NCI-H146 (cell line): ENCODE measurements at regions not wholly inside any gene's neighbourhood (a gene's known extent, or its start where the extent isn't known, plus 50 kb on each side); places are given as distances from the start of the nearest gene placed in this dataset.
"Not testable (repeated sequence)": the region's sequence is repeated elsewhere in the genome, so short reads cannot be mapped to it uniquely, and the experiment has no call there.

Experiments used
- DNase-seq: peaks from one replicate; lab custom pipeline; 2025; lab: John Stamatoyannopoulos, UW

GRCh38 chr12:74595696-74596095 is 58.1 kb downstream of the ATXN7L3B start:
- no peak for DNase-seq

- DNase-seq, result no peak
Observed at GRCh38 chr12:74598819-74599218, 61.2 kb downstream of the ATXN7L3B start.

- DNase-seq, result no peak
Observed at GRCh38 chr12:74599932-74600331, 62.3 kb downstream of the ATXN7L3B start.

- not testable (repeated sequence) for DNase-seq
Observed at GRCh38 chr12:74600817-74601216, 63.2 kb downstream of the ATXN7L3B start.

- DNase-seq, result no peak
Observed at GRCh38 chr12:74602881-74603672, 65.4 kb downstream of the ATXN7L3B start.

GRCh38 chr12:74608231-74608775 is 70.7 kb downstream of the ATXN7L3B start:
- no peak for DNase-seq

- DNase-seq, result no peak
Observed at GRCh38 chr12:74610711-74611110, 73.1 kb downstream of the ATXN7L3B start.

GRCh38 chr12:74614426-74614825 is 76.8 kb downstream of the ATXN7L3B start:
- DNase-seq, result no peak

GRCh38 chr12:74619084-74619483 is 81.4 kb downstream of the ATXN7L3B start:
- no peak for DNase-seq

GRCh38 chr12:74619884-74620283 is 82.2 kb downstream of the ATXN7L3B start:
- peak; percentile 15 for DNase-seq

GRCh38 chr12:74620921-74621320 is 83.3 kb downstream of the ATXN7L3B start:
- no peak for DNase-seq

GRCh38 chr12:74624201-74624600 is 86.6 kb downstream of the ATXN7L3B start:
- DNase-seq, result peak; percentile 84

GRCh38 chr12:74626397-74626796 is 88.8 kb downstream of the ATXN7L3B start:
- no peak for DNase-seq

GRCh38 chr12:74641262-74641661 is 103.6 kb downstream of the ATXN7L3B start:
- no peak for DNase-seq

GRCh38 chr12:74641694-74642093 is 104.1 kb downstream of the ATXN7L3B start:
- no peak for DNase-seq

- no peak for DNase-seq
Observed at GRCh38 chr12:74644681-74645080, 107.0 kb downstream of the ATXN7L3B start.

- peak; percentile 9 for DNase-seq
Observed at GRCh38 chr12:74646831-74647230, 109.2 kb downstream of the ATXN7L3B start.

GRCh38 chr12:74647256-74647655 is 109.6 kb downstream of the ATXN7L3B start:
- no peak for DNase-seq

- no peak for DNase-seq
Observed at GRCh38 chr12:74656251-74656650, 118.6 kb downstream of the ATXN7L3B start.

- DNase-seq, result no peak
Observed at GRCh38 chr12:74660442-74660841, 122.8 kb downstream of the ATXN7L3B start.

- no peak for DNase-seq
Observed at GRCh38 chr12:74663958-74664357, 126.3 kb downstream of the ATXN7L3B start.

GRCh38 chr12:74665690-74666089 is 128.1 kb downstream of the ATXN7L3B start:
- no peak for DNase-seq

GRCh38 chr12:74671421-74671820 is 133.8 kb downstream of the ATXN7L3B start:
- no peak for DNase-seq

GRCh38 chr12:74676955-74677354 is 139.3 kb downstream of the ATXN7L3B start:
- not testable (repeated sequence) for DNase-seq
